ENCODE measurements at regions not wholly inside any gene's neighbourhood (a gene's known extent, or its start where the extent isn't known, plus 50 kb on each side); places are given as distances from the start of the nearest gene placed in this dataset.

DNA sequence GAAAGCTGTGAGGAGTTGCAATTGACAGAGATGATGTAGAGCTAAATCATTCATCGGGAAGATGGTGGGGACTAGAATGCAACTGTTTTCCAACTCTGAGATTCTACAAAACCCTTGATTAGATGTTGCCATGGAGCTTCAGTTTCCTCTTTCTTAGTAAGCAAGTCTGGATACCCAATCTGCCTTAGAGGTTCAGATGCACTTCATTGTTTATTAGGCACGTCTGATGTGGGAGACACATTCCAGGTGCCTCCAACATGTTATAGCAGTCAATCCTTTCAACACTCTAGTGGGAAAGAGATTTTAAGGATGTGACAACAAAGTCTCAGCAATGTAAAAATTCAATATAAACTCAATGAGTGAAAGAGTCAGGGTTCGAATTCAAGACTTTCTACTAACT lies 291.3 kb upstream of the PHYHIPL start:
- no peak overlapping the region for H3K9ac ChIP-seq (ENCODE audit: low read depth, low read length)
- no peaks in the 10 kb centered on the region for H3K9me3 ChIP-seq (ENCODE audit: control insufficient read depth, insufficient read depth, low read length)
- H3K36me3 ChIP-seq (ENCODE audit: insufficient read depth, low read length) = no peaks in the 10 kb centered on the region
- H3K4me1 ChIP-seq (ENCODE audit: insufficient read depth, low read length) = no peaks in the 10 kb centered on the region

GRCh38 chr10:58885686-58886345 lies 290.6 kb upstream of the PHYHIPL start:
- no peaks in the 10 kb centered on the region for H3K9me3 ChIP-seq (ENCODE audit: control insufficient read depth, insufficient read depth, low read length)
- no peaks in the 10 kb centered on the region for H3K36me3 ChIP-seq (ENCODE audit: insufficient read depth, low read length)
- H3K4me1 ChIP-seq (ENCODE audit: insufficient read depth, low read length) = no peaks in the 10 kb centered on the region
- H3K9ac ChIP-seq (ENCODE audit: low read depth, low read length) = no peak overlapping the region

GRCh38 chr10:58886406-58886805 lies 290.0 kb upstream of the PHYHIPL start:
- no peaks in the 10 kb centered on the region for H3K9me3 ChIP-seq (ENCODE audit: control insufficient read depth, insufficient read depth, low read length)
- no peak overlapping the region for H3K9ac ChIP-seq (ENCODE audit: low read depth, low read length)
- no peaks in the 10 kb centered on the region for H3K4me1 ChIP-seq (ENCODE audit: insufficient read depth, low read length)
- no peaks in the 10 kb centered on the region for H3K36me3 ChIP-seq (ENCODE audit: insufficient read depth, low read length)

DNA sequence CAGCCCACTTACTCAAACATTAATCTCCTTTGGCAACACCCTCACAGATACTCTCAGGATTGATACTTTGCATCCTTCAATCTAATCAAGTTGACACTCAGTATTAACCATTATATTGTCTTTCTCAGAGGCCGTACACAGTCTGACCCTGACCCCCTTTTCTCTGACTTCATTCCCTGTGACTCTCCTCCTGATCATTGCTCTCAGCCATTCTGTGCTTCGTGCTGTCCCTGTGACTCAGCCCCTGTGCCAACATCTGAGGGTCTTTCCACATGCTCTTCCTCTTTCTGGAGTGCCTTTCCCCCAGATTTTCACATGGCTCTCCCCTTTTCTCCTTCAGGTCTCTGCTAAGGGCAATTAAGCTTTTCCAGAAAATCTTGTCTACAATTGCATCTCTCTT lies 289.0 kb upstream of the PHYHIPL start:
- no peaks in the 10 kb centered on the region for H3K9me3 ChIP-seq (ENCODE audit: control insufficient read depth, insufficient read depth, low read length)
- H3K4me1 ChIP-seq (ENCODE audit: insufficient read depth, low read length) = peaks cover 5% of the 10 kb centered on the region; the same call in 1 of the 2 replicates
- no peaks in the 10 kb centered on the region for H3K36me3 ChIP-seq (ENCODE audit: insufficient read depth, low read length)
- no peak overlapping the region for H3K9ac ChIP-seq (ENCODE audit: low read depth, low read length)

DNA sequence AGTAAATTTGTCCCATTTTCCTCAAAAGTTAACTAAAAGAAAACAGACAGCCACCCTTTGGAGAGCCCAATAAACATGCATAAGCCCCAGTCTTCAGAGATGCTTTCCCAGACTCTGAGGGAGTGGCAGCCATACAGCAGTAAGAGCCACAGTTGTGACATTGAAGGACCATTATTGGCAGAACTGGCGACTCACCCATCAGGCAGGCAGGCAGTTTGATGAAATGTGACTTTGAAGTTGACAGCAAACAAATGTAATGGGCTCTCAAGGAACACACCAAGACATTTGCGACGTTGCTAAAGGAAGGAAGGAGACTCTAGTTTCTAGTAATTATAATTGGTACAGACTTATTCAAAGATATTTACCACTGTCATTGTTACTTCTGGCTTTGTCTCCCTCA lies 287.5 kb upstream of the PHYHIPL start:
- no peak overlapping the region for H3K9ac ChIP-seq (ENCODE audit: low read depth, low read length)
- H3K4me1 ChIP-seq (ENCODE audit: insufficient read depth, low read length) = peaks cover 6% of the 10 kb centered on the region; the same call in 1 of the 2 replicates
- no peaks in the 10 kb centered on the region for H3K9me3 ChIP-seq (ENCODE audit: control insufficient read depth, insufficient read depth, low read length)
- H3K36me3 ChIP-seq (ENCODE audit: insufficient read depth, low read length) = no peaks in the 10 kb centered on the region

DNA sequence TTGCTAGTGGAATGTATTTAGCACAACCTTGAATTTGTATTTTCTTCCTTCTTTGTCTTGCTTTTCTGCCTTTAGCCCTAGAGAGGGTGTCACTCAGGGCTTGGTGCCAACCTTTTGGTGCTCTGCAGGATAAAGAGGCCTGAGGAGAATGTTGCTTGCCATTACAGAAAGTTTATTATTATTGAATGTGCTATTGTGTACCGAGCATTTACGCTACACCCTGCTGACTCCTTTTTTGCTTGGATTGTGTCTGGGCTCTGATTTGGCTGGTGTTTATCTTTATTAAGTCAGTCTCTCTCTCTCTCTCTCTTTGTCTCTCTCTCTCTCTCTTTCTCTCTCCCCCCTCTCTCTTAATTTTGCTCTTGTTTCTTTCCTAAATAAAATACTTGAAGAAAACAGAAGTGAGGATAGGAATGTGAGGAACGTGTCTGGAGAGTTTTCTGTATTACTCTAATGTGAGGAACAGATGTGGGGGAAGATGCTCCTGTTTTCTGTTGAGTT lies 284.4 kb upstream of the PHYHIPL start:
- Histone ChIP-seq H3K4me1 (ENCODE audit: insufficient read depth, low read length) (peaks cover 6% of the 10 kb centered on the region; the same call in 1 of the 2 replicates), H3K36me3 (ENCODE audit: insufficient read depth, low read length) (no peaks in the 10 kb centered on the region), H3K9ac (ENCODE audit: low read depth, low read length) (no peak overlapping the region), H3K9me3 (ENCODE audit: control insufficient read depth, insufficient read depth, low read length) (no peaks in the 10 kb centered on the region)

- H3K9me3 ChIP-seq (ENCODE audit: control insufficient read depth, insufficient read depth, low read length) = no peaks in the 10 kb centered on the region
- H3K36me3 ChIP-seq (ENCODE audit: insufficient read depth, low read length) = no peaks in the 10 kb centered on the region
- H3K4me1 ChIP-seq (ENCODE audit: insufficient read depth, low read length) = peaks cover 6% of the 10 kb centered on the region; the same call in 1 of the 2 replicates
- no peak overlapping the region for H3K9ac ChIP-seq (ENCODE audit: low read depth, low read length)
Measured at GRCh38 chr10:58894929-58895328, 281.5 kb upstream of the PHYHIPL start.

- H3K9me3 ChIP-seq (ENCODE audit: control insufficient read depth, insufficient read depth, low read length) = no peaks in the 10 kb centered on the region
- H3K4me1 ChIP-seq (ENCODE audit: insufficient read depth, low read length) = peaks cover 6% of the 10 kb centered on the region; the same call in 1 of the 2 replicates
- H3K36me3 ChIP-seq (ENCODE audit: insufficient read depth, low read length) = no peaks in the 10 kb centered on the region
- H3K9ac ChIP-seq (ENCODE audit: low read depth, low read length) = no peak overlapping the region
Measured at GRCh38 chr10:58896229-58896628, 280.2 kb upstream of the PHYHIPL start.

DNA sequence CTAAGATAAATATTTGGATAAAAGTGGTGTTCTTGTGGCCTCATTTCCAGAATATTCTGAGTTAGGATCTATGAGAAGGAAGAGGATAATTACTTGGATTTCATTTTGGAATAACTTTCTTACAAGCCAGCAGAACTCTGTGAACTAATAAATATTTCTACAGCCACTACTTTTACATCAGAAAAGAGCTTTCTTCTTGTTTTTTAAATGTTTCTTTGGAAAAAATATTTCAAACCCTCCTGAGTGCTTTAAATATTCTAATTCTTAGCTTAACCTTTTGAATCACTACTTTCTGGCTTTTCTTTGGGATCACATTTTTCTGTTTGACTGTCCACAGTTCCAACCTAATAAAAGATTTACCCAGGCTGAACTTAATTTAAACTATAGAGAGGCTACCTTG lies 279.2 kb upstream of the PHYHIPL start:
- H3K4me1 ChIP-seq (ENCODE audit: insufficient read depth, low read length) = peaks cover 4% of the 10 kb centered on the region; the same call in 1 of the 2 replicates
- no peaks in the 10 kb centered on the region; the same call in 1 of the 2 replicates for H3K9me3 ChIP-seq (ENCODE audit: control insufficient read depth, insufficient read depth, low read length)
- no peak overlapping the region for H3K9ac ChIP-seq (ENCODE audit: low read depth, low read length)
- no peaks in the 10 kb centered on the region for H3K36me3 ChIP-seq (ENCODE audit: insufficient read depth, low read length)

DNA sequence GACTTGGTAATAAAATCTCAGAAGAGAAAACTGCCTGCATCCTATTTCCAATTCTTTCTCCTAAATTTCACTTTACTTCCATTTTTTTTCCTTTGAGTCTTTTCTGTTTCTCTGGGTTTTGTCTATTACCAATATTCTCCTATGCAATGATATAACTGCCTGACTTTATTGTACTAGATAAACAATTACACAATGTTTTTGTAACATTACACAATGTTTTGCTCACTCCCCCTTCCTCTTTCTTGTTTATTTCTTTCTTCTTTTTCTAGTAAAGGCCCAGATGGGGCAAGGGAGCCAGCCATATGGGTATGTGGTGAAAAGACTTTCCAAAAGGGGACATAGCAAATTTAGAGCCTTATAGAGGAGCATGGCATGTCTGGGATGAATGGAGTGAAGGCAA lies 278.7 kb upstream of the PHYHIPL start:
- Histone ChIP-seq H3K4me1 (ENCODE audit: insufficient read depth, low read length) (no peaks in the 10 kb centered on the region), H3K9ac (ENCODE audit: low read depth, low read length) (no peak overlapping the region), H3K9me3 (ENCODE audit: control insufficient read depth, insufficient read depth, low read length) (no peaks in the 10 kb centered on the region; the same call in 1 of the 2 replicates), H3K36me3 (ENCODE audit: insufficient read depth, low read length) (no peaks in the 10 kb centered on the region)

DNA sequence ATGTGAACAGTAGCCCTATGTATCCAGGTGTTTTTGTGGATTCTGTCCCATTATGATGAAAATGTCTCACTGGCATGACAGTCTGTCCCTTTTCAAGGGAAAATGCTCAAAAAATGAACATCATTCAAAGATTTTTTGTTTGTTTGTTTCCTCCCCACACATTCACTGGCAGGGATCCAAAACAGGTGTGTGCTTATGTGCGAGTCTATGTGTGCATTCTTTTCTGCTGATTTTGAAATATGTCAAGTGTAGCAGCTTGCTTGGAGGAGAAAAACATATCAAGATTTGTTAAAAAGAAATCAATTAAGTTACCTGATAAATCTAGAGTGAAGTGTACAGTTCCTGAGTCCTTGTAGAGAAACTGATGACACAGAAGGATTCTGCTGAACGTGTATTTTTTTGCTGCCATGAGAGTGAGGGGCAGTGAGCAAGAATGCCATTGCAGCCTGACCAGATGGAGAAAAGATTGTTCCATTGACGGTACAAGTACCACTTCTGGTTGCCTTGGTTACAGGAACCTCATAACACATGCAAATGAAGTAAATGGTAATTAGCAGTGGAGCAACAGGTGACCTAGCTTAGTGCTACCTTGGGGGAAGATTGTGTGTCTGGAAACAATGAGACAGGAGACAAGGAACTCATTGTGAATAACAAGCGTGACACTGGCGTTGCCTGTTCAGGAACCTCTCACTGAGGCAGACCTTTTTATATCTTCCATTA lies 277.4 kb upstream of the PHYHIPL start:
- H3K36me3 ChIP-seq (ENCODE audit: insufficient read depth, low read length) = no peaks in the 10 kb centered on the region
- no peak overlapping the region for H3K9ac ChIP-seq (ENCODE audit: low read depth, low read length)
- H3K9me3 ChIP-seq (ENCODE audit: control insufficient read depth, insufficient read depth, low read length) = no peaks in the 10 kb centered on the region; the same call in 1 of the 2 replicates
- H3K4me1 ChIP-seq (ENCODE audit: insufficient read depth, low read length) = no peaks in the 10 kb centered on the region

DNA sequence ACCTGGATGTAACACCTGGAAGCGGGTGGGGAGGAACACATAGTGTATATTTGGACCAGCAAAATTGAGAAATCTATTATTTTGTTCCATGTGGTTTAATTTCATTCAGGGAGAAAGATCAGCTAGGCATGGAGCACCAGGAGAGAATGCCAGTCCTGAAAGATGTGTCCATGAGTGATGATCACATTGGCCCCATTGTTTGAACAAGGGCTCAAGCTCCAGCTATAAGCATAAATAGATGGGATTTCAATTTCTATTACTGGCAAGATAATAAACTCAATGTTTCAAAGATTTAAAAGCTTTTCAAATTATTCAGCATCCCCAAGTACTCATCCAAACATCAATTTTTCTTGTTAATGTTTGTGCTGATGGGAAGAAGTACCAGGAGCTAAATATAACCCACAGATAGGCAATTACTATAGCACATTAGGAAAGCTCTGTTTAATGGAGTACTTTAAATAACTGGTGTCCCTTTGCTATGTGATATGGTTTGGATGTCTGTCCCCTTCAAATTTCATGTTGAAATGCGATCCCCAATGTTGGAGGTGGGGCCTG lies 275.3 kb upstream of the PHYHIPL start:
- no peak overlapping the region for H3K9ac ChIP-seq (ENCODE audit: low read depth, low read length)
- no peaks in the 10 kb centered on the region for H3K4me1 ChIP-seq (ENCODE audit: insufficient read depth, low read length)
- H3K9me3 ChIP-seq (ENCODE audit: control insufficient read depth, insufficient read depth, low read length) = no peaks in the 10 kb centered on the region; the same call in 1 of the 2 replicates
- no peaks in the 10 kb centered on the region for H3K36me3 ChIP-seq (ENCODE audit: insufficient read depth, low read length)

- Histone ChIP-seq H3K9ac (ENCODE audit: low read depth, low read length) (no peak overlapping the region), H3K36me3 (ENCODE audit: insufficient read depth, low read length) (no peaks in the 10 kb centered on the region), H3K4me1 (ENCODE audit: insufficient read depth, low read length) (no peaks in the 10 kb centered on the region)
Measured at GRCh38 chr10:58903071-58903470, 273.4 kb upstream of the PHYHIPL start.

DNA sequence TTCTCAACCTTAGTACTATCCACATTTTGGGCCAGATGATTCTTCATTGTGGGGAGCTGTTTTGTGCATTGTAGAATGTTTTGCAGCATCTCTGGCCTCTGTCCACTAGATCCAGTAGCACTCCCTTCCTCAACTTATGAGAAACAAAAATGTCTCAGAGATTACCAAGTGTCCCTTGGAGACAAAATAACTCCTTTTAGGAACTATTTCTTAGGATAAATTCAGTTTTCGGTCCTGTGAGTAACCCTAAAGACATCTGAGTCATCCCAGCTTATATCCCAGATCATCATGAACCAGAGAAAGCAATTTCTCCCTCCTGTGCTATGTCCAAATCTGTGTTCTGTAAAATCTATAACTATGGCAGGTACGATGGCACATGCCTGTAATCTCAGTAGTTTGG lies 266.6 kb upstream of the PHYHIPL start:
- Histone ChIP-seq H3K9me3 (ENCODE audit: control insufficient read depth, insufficient read depth, low read length) (peaks cover 5% of the 10 kb centered on the region; the same call in 1 of the 2 replicates), H3K9ac (ENCODE audit: low read depth, low read length) (no peak overlapping the region), H3K4me1 (ENCODE audit: insufficient read depth, low read length) (no peaks in the 10 kb centered on the region), H3K36me3 (ENCODE audit: insufficient read depth, low read length) (no peaks in the 10 kb centered on the region)

More at GRCh38 chr10:58903071-58903470, 273.4 kb upstream of the PHYHIPL start:
- no peaks in the 10 kb centered on the region; the same call in 1 of the 2 replicates for H3K9me3 ChIP-seq (ENCODE audit: control insufficient read depth, insufficient read depth, low read length)
